ENCODE measurements at regions not wholly inside any gene's neighbourhood (a gene's known extent, or its start where the extent isn't known, plus 50 kb on each side); places are given as distances from the start of the nearest gene placed in this dataset.
"Not testable (repeated sequence)": the region's sequence is repeated elsewhere in the genome, so short reads cannot be mapped to it uniquely, and the experiment has no call there.

- no peak for DNase-seq (ENCODE audit: low read depth in 4 of 4, low spot score in 3 of 4)
Observed at GRCh38 chrX:145393702-145394235, 146.5 kb downstream of the SPANXN1 start.

- no peak for DNase-seq (ENCODE audit: low read depth in 4 of 4, low spot score in 3 of 4)
Observed at GRCh38 chrX:145394344-145394743, 147.0 kb downstream of the SPANXN1 start.

GRCh38 chrX:145396612-145397011 is 149.3 kb downstream of the SPANXN1 start:
- no peak for DNase-seq (ENCODE audit: low read depth in 4 of 4, low spot score in 3 of 4)

GRCh38 chrX:145405012-145405411 is 157.7 kb downstream of the SPANXN1 start:
- DNase-seq (ENCODE audit: low read depth in 4 of 4, low spot score in 3 of 4): peak in 1 of 4 donors; percentile 11

- no peak for DNase-seq (ENCODE audit: low read depth in 4 of 4, low spot score in 3 of 4)
Observed at GRCh38 chrX:145410622-145411021, 163.3 kb downstream of the SPANXN1 start.

DNA sequence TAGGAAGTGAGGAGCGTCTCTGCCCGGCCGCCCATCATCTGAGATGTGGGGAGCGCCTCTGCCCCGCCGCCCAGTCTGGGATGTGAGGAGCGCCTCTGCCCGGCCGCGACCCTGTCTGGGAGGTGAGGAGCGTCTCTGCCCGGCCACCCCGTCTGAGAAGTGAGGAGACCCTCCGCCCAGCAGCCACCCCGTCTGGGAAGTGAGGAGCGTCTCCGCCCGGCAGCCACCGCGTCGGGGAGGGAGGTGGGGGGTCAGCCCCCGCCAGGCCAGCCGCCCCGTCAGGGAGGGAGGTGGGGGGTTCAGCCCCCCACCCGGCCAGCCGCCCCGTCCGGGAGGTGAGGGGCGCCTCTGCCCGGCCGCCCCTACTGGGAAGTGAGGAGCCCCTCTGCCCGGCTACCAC is 188.9 kb downstream of the SPANXN1 start:
- DNase-seq (ENCODE audit: low read depth in 4 of 4, low spot score in 3 of 4): not testable (repeated sequence)

DNA sequence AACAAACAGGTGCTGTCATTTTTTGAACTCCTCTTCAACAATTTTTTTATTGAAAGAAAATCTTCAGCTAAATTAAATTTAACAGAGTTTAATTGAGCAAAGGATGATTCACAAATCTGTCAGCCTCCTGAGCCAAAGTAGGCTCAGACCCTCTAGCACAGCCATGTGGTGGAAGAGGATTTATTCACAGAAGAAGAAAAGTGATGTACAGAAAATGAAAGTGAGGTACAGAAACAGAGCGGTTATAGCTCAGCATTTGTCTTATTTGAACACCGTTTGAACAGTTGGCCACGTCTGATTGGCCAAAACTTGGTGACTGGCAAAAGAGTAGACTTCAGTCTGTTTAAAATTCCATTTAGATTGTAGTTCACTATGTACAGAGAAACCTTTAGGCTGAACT is 217.3 kb downstream of the SPANXN1 start:
- DNase-seq (ENCODE audit: low read depth in 4 of 4, low spot score in 3 of 4): no peak

DNA sequence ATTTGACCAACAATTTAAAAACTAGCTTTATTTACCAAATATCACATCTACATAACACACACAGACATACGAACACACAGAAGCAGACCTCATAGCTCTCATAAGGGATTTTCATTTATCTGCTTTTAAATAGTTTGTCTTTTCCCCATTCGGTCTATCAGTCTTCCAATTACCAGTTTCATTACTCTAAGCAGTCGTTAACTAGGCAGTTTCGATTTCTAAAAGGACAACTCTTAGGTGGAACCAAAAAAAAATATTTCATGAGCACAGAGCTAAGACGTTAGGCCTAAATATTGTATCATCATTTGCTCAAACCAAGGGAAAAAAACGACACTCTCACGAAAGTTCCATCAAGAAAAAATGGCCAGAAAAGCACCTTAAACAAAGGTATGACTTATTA is 228.4 kb downstream of the SPANXN1 start:
- no peak for DNase-seq (ENCODE audit: low read depth in 4 of 4, low spot score in 3 of 4)

DNA sequence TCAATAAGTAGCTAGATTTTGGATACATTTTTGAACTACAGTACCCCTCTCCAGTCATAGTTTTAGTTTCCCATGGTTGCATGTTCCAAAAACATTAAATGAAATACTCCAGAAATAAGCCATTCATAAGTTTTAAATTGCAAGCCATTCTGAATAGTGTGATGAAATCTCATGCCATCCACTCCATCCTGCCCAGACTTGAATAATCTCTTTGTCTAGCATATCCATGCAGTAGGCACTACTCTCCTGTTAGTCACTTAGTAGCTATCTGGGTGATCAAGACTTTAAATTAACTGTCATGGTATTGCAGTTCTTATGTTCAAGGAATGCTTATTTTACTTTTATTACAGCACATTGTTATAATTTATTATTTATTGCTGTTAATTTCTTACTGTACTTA is 237.4 kb downstream of the SPANXN1 start:
- no peak for DNase-seq (ENCODE audit: low read depth in 4 of 4, low spot score in 3 of 4)

DNA sequence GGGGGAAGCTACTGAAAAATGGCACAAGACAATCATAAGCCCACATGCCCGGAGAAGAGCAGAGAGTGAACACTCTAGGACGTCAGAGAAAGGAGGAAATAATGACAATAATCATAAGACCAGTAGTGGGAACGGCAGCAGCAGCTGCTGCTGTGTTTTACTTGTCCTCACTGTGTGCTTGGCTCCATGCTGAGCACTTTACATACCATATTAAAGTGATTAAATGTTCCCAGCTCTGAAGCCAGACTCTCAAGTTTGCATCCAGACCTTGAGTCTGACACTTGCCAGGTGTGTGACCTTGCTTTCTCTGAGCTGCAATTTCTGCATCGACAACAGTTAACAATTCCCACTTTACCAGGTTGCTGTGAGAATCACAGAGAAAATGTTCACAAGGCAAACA is 255.4 kb downstream of the SPANXN1 start:
- DNase-seq (ENCODE audit: low read depth in 4 of 4, low spot score in 3 of 4): no peak

- DNase-seq (ENCODE audit: low read depth in 4 of 4, low spot score in 3 of 4): no peak
Observed at GRCh38 chrX:145506214-145506613, 258.9 kb downstream of the SPANXN1 start.

GRCh38 chrX:145524931-145525330 is 277.6 kb downstream of the SPANXN1 start:
- no peak for DNase-seq (ENCODE audit: low read depth in 4 of 4, low spot score in 3 of 4)

GRCh38 chrX:145532176-145532780 is 285.0 kb downstream of the SPANXN1 start:
- DNase-seq (ENCODE audit: low read depth in 4 of 4, low spot score in 3 of 4): no peak

DNA sequence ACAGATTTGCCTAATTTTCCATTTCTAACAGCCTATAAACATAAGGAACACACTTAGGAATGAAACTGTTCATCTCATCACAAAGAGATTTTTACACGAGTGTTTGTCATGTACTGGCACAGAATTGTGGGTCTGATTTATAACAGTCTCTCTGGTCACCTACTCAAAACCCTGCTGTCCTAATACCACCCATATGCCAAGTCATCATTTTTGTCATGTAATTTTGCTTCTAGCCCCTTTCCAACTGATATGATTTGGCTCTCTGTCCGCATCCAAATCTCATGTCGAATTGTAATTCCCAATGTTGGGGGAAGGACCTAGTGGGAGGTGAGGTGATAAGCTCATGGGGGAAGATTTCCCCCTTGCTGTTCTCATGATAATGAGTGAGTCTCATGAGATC is 284.1 kb upstream of the SLITRK2 start:
- DNase-seq (ENCODE audit: low read depth in 4 of 4, low spot score in 3 of 4): no peak

- no peak for DNase-seq (ENCODE audit: low read depth in 4 of 4, low spot score in 3 of 4)
Observed at GRCh38 chrX:145549496-145549895, 268.1 kb upstream of the SLITRK2 start.

DNA sequence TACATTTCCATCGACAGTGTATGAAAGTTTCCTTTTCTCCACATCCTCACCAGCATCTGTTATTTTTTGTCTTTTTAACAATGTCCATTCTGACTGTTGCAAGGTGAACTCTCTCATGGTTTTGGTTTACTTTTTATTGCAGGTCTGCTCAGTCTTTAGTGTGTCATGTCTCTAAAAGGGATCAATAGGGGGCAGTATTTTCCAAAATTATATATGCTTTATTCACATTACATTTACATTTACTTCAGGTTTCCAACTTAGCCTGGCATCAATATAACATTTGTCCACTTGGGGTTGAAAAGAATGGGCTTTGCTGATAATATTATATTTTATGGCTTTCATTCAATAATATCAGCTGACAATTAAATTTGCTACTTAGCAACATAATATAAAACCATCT is 265.0 kb upstream of the SLITRK2 start:
- no peak for DNase-seq (ENCODE audit: low read depth in 4 of 4, low spot score in 3 of 4)

GRCh38 chrX:145553702-145554101 is 263.9 kb upstream of the SLITRK2 start:
- no peak for DNase-seq (ENCODE audit: low read depth in 4 of 4, low spot score in 3 of 4)

DNA sequence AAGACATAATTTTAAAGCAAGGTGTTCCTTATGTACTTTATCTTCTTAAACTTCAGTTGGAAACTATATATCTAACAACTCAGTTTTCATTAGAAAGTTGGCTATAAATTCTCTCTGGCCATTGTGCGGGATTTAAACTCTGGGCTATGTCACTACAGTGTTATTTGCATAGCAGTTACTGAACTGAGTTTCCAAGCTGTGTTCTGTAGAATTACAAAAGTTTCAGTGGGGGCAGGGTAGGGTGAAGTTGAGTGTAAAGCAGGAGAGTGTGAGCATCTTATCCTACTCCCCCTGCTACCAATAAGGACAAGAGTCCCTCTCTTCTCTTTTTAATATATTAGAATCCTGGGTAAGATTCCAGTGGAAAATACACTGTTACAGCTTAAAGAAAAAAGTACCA is 254.5 kb upstream of the SLITRK2 start:
- no peak for DNase-seq (ENCODE audit: low read depth in 4 of 4, low spot score in 3 of 4)

DNA sequence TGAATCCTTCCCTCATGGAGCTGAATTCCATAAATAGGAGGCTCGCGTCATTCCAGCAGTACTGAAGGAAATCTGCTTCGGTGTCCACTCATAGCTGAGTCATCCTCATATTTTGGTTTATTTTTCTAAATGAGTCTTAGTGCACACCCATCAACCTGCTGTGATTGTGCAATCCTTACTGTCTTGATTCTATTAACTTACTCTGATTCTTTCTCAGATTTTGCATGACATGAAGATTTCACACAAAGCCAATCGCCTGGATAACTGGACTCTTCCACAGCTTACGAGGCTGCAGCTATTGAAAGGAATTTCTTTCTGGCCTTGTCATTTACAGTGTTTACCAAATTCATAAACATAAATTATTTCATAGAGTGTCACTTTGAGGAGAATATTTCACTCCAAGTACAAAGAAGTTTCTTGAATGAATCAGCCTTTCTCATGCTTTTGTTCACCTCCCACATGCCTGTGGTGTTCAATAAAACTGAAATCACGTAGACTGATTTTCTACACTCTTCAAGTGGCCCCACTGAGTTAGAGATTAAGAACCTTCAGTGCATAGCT is 207.6 kb upstream of the SLITRK2 start:
- DNase-seq (ENCODE audit: low read depth in 4 of 4, low spot score in 3 of 4): no peak

- DNase-seq (ENCODE audit: low read depth in 4 of 4, low spot score in 3 of 4): no peak
Observed at GRCh38 chrX:145613894-145614293, 203.7 kb upstream of the SLITRK2 start.

- no peak for DNase-seq (ENCODE audit: low read depth in 4 of 4, low spot score in 3 of 4)
Observed at GRCh38 chrX:145620666-145621065, 197.0 kb upstream of the SLITRK2 start.

DNA sequence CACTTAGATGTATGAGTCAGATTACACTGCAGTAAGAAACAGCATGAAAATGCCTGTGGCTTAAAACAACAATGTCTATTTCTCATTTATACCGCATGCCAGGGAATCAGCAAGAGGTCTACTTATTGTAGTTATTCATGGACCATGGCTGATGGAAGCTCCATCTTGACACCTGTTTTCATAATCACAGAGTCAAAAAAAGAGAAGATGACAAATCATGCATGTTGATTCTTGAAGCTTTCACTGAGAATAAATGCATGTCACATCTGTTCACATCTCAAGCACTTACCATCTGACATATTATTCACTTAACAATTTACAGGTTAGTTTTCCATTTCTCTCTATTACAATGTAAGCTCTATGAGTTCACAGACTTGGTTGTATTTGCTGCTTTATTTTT is 194.2 kb upstream of the SLITRK2 start:
- DNase-seq (ENCODE audit: low read depth in 4 of 4, low spot score in 3 of 4): no peak

DNA sequence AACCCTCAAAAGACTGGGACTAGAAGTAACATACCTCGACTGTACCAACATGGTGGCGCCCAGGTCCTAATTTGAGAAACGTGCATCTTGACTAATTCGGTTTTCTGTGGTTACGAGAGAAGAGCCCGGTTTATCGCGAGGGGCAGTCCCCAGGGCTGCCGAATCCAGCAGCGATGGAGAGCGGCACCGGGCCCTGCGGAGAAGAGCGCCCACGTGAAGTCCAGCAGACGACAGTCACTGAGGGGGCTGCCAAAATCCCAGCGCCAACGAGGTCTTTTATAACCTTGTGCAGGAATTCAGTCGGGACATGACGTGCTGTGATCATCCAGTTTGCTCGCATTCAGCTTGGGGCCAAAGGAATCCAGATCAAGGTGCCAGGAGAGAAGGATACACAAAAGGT is 187.5 kb upstream of the SLITRK2 start:
- no peak for DNase-seq (ENCODE audit: low read depth in 4 of 4, low spot score in 3 of 4)
